SW 1271 (cell line): ENCODE measurements at regions not wholly inside any gene's neighbourhood (a gene's known extent, or its start where the extent isn't known, plus 50 kb on each side); places are given as distances from the start of the nearest gene placed in this dataset.

Source experiments
- DNase-seq, 2 experiments: peaks; one replicate each; lab custom pipeline; 2025; lab: John Stamatoyannopoulos, UW

- DNase-seq, result no peak
Observed at GRCh38 chr20:11721411-11721810, 196.3 kb upstream of the BTBD3 start.

GRCh38 chr20:11724097-11724496 is 193.6 kb upstream of the BTBD3 start:
- no peak for DNase-seq

GRCh38 chr20:11726026-11726425 is 191.7 kb upstream of the BTBD3 start:
- DNase-seq, result no peak

GRCh38 chr20:11727708-11728107 is 190.0 kb upstream of the BTBD3 start:
- DNase-seq, result no peak

GRCh38 chr20:11728937-11729336 is 188.8 kb upstream of the BTBD3 start:
- DNase-seq, result no peak

GRCh38 chr20:11729806-11730205 is 187.9 kb upstream of the BTBD3 start:
- no peak for DNase-seq

GRCh38 chr20:11734431-11734830 is 183.3 kb upstream of the BTBD3 start:
- DNase-seq, result no peak

- DNase-seq, result no peak
Observed at GRCh38 chr20:11738852-11739251, 178.8 kb upstream of the BTBD3 start.

DNA sequence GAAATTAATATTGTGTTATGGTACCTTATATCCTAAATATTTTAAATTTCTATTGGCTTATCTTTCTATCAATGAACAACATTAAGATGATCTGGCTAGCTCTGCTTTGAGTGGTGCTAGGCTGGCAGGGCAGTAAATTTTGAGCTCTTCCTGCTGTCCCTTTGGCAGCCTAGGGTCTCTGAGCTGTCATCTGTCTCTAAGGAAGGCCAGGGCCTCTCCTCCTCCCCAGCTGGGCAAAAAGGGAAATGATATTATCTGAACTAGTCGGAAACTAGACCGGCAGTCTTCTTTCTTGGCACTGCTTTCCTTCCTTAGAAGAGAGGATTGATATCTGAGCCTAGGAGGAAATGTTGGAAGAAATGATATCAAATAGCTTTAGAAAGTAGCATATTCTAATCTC is 176.7 kb upstream of the BTBD3 start:
- DNase-seq, result no peak

DNA sequence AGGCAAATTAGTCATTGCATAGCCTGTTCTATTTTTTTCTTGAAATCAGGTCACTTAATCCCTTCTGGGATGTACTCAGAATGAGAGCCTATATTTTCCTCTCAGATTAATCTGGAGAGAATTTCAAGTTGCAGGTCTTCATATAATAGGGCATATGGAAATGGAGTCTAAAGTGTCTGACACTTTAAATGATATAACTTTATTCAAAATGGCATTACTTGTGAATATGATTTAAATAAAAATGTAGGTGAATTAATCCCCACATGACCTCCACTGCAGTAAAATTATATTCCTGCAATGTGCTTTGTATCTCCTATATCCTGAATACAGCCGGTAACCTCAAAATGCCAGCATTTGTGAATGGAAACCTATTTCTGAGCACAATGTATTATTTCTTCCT is 172.5 kb upstream of the BTBD3 start:
- no peak for DNase-seq

DNA sequence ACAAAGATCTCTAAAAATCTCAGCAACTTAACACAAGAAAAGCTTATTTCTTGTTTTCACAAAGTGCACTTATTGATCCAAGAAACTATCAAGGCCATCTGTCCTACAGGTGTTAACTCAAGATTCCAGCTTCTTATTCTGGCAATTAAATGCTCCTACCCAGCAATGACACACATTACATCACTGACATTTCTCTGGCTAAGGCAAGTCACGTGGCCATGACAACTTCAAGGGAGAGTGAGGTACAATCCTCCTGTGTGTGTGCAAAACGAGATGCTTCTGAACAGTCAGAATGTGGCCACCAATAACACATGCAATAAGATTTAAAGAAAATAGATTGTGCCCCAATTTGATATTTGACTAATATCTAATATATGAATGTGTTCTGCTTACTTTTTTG is 169.3 kb upstream of the BTBD3 start:
- no peak for DNase-seq

DNA sequence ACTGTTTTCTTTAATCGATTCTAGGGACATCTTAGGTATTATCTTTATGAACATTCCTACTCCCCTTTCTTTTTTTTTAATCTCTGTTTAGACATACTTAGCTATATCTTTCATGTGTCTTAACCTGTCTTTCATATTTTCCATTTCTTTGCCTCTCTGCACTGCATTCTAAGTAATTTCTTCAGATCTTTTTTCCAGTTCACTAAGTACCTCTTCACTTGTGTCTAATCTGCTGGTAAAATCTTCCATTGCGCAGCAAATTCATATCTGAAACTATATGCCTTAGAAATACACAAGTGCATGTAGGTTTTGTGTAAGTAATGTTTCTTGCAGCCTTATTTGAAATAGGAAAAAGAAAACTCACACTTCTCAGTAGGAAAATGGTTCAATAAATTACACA is 165.4 kb upstream of the BTBD3 start:
- no peak for DNase-seq

DNA sequence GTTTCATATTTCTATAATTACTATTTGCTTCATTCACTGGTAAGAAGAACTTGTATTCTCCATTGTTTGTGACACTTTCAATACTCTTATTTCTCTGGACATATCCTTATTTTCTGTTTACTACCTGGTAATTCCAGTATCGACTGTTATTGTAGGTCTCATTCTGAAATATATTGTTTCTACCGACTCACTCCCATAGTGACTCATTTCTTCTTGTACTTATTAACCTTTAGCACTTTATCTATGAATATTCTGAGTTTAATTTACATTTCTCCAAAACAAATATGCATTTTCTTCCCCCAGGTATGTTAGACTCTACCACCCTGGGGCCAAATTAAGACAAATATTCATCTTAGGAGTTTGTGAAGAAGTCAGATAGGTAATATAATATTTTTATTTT is 164.5 kb upstream of the BTBD3 start:
- DNase-seq, result no peak

DNA sequence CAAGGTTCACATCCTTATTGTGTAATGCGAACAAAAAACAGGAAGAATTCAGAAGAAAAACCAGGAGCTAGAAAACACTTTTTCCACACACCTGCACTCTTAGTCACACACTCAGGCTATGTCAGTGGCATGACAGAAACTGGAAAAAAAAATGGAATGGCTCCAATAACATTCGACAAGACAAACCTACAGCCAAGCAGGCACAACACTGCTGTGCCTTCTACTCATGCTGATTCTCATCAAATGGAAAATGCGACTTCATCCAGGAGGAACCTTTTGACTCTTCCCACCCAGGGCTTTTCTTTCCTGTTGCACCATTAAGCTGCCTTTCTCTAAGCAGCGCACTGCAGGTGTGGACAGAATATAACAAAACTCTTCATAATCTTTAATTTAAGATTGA is 163.2 kb upstream of the BTBD3 start:
- no peak for DNase-seq

DNA sequence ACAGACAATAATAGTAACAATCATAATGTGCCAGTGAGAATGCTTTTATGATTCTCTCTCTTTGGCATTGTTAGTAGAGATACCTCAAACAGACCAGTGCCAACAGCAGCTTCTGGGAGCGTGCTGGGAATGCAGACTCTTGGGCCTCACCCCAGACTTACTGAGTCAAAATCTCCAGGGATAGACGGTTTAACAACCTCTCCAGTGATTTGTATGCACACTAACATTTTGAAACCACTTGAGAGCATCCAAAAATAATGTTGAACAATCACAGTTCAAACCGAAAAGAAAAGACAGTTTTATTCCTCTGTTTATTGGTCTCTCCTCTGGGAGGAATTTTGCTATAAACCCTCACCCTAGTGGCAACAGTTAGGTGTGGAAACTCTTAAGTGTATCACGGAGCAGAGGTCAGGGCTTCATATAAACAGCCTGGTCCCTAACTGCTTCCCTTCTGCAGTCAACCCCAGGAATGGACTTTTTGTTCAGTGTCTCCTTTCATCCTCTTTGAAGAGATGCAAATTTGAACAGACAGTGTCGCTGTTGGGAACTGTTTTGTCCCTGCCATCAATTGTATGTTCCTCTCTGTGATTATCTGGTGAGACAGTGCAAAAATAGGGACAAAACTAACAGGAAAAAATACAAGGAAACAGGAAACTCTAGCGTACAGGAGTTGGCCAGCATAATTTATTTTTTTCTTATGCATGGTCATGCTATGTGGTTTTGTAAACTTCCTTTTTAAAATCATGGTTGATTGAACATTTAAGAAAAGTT is 162.4 kb upstream of the BTBD3 start:
- peak in 1 of 2 experiments; percentile 4 for DNase-seq

- DNase-seq, result no peak
Observed at GRCh38 chr20:11761497-11761896, 156.2 kb upstream of the BTBD3 start.

DNA sequence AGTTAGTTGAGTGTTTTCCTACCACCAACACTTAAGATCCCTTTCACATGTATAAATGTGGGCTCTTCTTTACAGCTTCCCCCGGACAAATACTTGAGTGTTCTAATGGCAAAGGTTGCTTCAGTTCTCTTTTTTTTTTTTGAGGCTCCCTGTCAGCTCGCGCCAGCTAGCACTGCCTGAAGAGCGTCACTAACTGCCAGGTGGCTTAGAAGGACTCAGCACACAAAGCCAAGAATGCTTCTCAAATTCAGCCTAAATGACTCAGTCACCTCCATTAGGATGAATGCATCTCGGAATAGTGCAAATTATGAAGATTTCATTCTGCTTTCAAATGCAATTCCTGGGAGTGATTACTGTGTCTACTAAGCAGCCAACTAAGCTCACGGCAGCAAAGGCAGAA is 150.7 kb upstream of the BTBD3 start:
- no peak for DNase-seq

GRCh38 chr20:11769825-11770224 is 147.9 kb upstream of the BTBD3 start:
- DNase-seq, result no peak

GRCh38 chr20:11772226-11772730 is 145.4 kb upstream of the BTBD3 start:
- DNase-seq, result no peak

DNA sequence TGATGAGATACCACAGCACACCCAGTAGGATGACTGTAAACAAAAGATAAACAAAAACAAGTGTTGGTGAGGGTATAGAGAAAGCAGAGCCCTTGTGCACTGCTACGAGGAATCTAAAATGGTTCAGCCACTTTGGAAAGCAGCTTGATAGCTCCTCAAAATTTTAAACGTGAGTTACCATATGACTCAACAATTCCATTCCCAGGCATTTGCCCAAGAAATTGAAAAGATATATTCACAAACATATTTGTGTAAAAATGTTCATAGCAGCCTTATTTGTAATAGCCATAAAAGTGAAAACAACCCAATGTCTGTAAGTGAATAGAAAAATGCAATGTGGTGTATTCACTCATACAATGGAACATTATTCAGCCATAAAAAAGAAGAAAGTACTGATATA is 141.0 kb upstream of the BTBD3 start:
- DNase-seq, result no peak

DNA sequence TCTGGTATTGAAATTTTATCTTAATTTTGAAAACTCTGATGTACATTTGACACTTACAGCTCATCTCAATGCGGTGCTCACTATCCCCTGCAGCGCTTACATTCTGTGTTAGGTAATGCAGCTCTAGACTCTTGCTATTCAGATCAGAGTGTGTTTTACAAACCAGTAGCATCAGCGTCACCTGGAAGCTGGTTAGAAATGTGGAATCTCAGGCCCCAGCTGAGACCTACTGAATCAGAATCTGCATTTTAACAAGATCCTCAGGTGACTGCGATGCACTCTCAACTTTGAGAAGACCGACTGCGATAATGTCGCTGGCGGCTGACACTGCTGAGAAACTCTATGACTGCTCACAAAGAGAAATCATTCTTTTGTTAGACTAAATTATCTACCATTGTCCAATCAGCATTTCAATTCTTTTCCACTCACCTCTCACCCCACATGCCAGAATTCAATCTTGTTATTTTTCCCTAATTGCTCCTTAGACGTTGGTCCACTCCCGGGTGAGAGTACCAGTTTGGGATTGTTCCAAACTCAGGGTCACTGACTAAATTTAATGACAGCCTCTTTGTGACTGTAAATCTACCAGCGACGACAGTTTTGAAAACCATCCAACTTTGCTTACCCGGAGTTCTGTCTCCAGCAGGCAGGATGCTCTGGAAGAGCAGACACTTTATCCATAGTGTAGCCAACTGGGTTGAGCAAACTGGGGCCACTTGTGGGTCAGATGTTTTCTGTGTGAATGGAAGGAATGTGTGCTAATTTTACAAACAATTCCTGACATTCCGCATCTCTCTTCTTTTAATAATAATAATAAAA is 140.1 kb upstream of the BTBD3 start:
- peak in 1 of 2 experiments; percentile 17 for DNase-seq

GRCh38 chr20:11778206-11778570 is 139.5 kb upstream of the BTBD3 start:
- DNase-seq, result no peak

- no peak for DNase-seq
Observed at GRCh38 chr20:11780765-11781369, 136.8 kb upstream of the BTBD3 start.
